Right lobe of liver (tissue), 4 donors: ENCODE measurements at regions not wholly inside any gene's neighbourhood (a gene's known extent, or its start where the extent isn't known, plus 50 kb on each side); places are given as distances from the start of the nearest gene placed in this dataset.

Experiments used
- POLR2A ChIP-seq: fragments of 450-650 bp; IDR thresholded peaks from one replicate; pipeline ENCODE4 v1.6.1; 2017; ENCODE audit warnings: antibody characterized with exemption, mild to moderate bottlenecking
- TF ChIP-seq, protein P1 (sequence below), 4 donors: fragments of 200-600 bp in 3 of 4; fragments of 450-650 bp in 1 of 4; IDR thresholded peaks; one replicate each; pipeline versions ENCODE4 v1.5.1 to v1.8.0; 2016 to 2022; ENCODE audit warnings: antibody characterized with exemption in 4 of 4, mild to moderate bottlenecking in 2 of 4
- donor health status: DM: no; HTN: no; CAD: no.
- donor health status: DM: no; HTN: no; CAD: no.
- donor health status: DM: no; HTN: yes; CAD: no.

DNA sequence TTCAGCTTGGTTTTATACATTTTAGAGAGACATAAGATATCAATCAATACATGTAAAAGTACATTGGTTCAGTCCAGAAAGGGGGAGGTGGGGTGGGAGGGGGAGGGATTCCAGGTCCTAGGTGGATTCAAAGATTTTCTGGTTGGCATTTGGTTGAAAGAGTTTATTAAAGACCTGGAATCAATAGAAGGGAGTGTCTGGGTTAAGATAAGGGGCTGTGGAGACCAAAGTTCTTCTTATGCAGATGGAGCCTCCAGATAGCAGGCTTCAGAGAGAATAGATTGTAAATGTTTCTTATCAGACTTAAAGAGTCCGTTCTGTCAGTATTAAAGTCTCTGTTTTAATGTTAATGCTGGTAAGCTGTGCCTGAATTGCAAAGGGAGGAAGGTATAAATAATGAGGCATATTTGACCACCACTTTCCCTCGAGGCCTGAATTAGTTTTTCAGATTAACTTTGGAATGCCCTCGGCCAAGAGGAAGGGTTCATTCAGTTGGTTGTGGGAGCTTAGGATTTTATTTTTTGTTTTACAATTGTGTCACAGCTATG is 169.9 kb downstream of the AASDH start:
- TF ChIP-seq, protein P1, sequence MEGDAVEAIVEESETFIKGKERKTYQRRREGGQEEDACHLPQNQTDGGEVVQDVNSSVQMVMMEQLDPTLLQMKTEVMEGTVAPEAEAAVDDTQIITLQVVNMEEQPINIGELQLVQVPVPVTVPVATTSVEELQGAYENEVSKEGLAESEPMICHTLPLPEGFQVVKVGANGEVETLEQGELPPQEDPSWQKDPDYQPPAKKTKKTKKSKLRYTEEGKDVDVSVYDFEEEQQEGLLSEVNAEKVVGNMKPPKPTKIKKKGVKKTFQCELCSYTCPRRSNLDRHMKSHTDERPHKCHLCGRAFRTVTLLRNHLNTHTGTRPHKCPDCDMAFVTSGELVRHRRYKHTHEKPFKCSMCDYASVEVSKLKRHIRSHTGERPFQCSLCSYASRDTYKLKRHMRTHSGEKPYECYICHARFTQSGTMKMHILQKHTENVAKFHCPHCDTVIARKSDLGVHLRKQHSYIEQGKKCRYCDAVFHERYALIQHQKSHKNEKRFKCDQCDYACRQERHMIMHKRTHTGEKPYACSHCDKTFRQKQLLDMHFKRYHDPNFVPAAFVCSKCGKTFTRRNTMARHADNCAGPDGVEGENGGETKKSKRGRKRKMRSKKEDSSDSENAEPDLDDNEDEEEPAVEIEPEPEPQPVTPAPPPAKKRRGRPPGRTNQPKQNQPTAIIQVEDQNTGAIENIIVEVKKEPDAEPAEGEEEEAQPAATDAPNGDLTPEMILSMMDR (IDR thresholded peaks at IDR 0.05) = no peak
- TF ChIP-seq POLR2A = no peak
